ENCODE measurements at regions not wholly inside any gene's neighbourhood (a gene's known extent, or its start where the extent isn't known, plus 50 kb on each side); places are given as distances from the start of the nearest gene placed in this dataset.

- FAIRE-seq (no peak), DNase-seq (ENCODE audit: low spot score) (no peak), ATAC-seq (no peak)
- in situ Hi-C loops (cut with HindIII; ENCODE audit: extremely low pct_ligation_motif_present, low pct_unique_long_range_greater_than_20kb) = no loop called here
- TF ChIP-seq MAFG (CRISPR knock-in tag; IDR thresholded peaks at IDR 0.05) (no peak), ATF7 (IDR thresholded peaks at IDR 0.05) (0 out of 2 replicates have a peak, but pooled peaks have one; percentile 11), ATF7 (CRISPR knock-in tag; IDR thresholded peaks at IDR 0.05) (no peak), KAT8 (CRISPR knock-in tag; IDR thresholded peaks at IDR 0.05) (no peak)
- H3K36me3 ChIP-seq (replicated peaks in 1 of 2; ENCODE audit: control insufficient read depth in 1 of 2, insufficient read depth in 2 of 2, low read length in 2 of 2) = no peaks in the 10 kb centered on the region
- no peak overlapping the region for H3K27ac ChIP-seq (ENCODE audit: extremely low read length, insufficient read depth, low read length)
- H3K4me3 ChIP-seq (replicated peaks in 1 of 3; ENCODE audit: insufficient read depth in 1 of 3, low read depth in 2 of 3, low read length in 3 of 3) = no peak overlapping the region
- CTCF ChIA-PET (ENCODE audit: low intra/inter-chr PET ratio, low total read pairs) = no interaction called here
- no TSS peak for BruUV-seq (replicated peaks)
- H3K27me3 ChIP-seq (ENCODE audit: control insufficient read depth in 1 of 2, insufficient read depth in 2 of 2, low read length in 2 of 2) = no peaks in the 10 kb centered on the region; a peak in 1 of 5 replicates
- no peaks in the 10 kb centered on the region for H3K9me3 ChIP-seq (ENCODE audit: low read length)
- intact Hi-C loops (cut with micrococcal nuclease; ENCODE audit: unreplicated experiment) = no loop called here
- no peak overlapping the region for H2AFZ ChIP-seq (ENCODE audit: low read length)
- H3K79me2 ChIP-seq (ENCODE audit: insufficient read depth, low read length) = no peaks in the 10 kb centered on the region
- no peak overlapping the region for H3K4me2 ChIP-seq (ENCODE audit: low read depth, low read length)
- WGBS (ENCODE audit: low lambda C conversion rate) = 5% methylated on average over 4 of the region's 4 CpGs
- POLR2A ChIA-PET = no interaction called here
- no peaks in the 10 kb centered on the region for H3K4me1 ChIP-seq (ENCODE audit: insufficient read depth, low read length)
- no peaks in the 10 kb centered on the region for H4K20me1 ChIP-seq (ENCODE audit: insufficient read depth, low read length)
- H3K9ac ChIP-seq (ENCODE audit: insufficient read depth, low read depth, low read length) = no peak overlapping the region
Measured at GRCh38 chr3:176623468-176624150, 573.7 kb downstream of the TBL1XR1 start.

- H3K9ac ChIP-seq (ENCODE audit: insufficient read depth, low read depth, low read length) = no peak overlapping the region
- 17% methylated on average over 3 of the region's 3 CpGs for WGBS (ENCODE audit: low lambda C conversion rate)
- no peaks in the 10 kb centered on the region for H3K4me1 ChIP-seq (ENCODE audit: insufficient read depth, low read length)
- H3K27me3 ChIP-seq (ENCODE audit: control insufficient read depth in 1 of 2, insufficient read depth in 2 of 2, low read length in 2 of 2) = no peaks in the 10 kb centered on the region; a peak in 1 of 5 replicates
- H2AFZ ChIP-seq (ENCODE audit: low read length) = no peak overlapping the region
- H3K36me3 ChIP-seq (replicated peaks in 1 of 2; ENCODE audit: control insufficient read depth in 1 of 2, insufficient read depth in 2 of 2, low read length in 2 of 2) = no peaks in the 10 kb centered on the region
- DNase-seq (ENCODE audit: low spot score) (no peak), ATAC-seq (no peak), FAIRE-seq (no peak)
- no peak overlapping the region for H3K4me2 ChIP-seq (ENCODE audit: low read depth, low read length)
- no peaks in the 10 kb centered on the region for H3K79me2 ChIP-seq (ENCODE audit: insufficient read depth, low read length)
- no peaks in the 10 kb centered on the region for H4K20me1 ChIP-seq (ENCODE audit: insufficient read depth, low read length)
- no TSS peak for BruUV-seq (replicated peaks)
- H3K27ac ChIP-seq (ENCODE audit: extremely low read length, insufficient read depth, low read length) = no peak overlapping the region
- ChIA-PET CTCF (ENCODE audit: low intra/inter-chr PET ratio, low total read pairs) (no interaction called here), POLR2A (no interaction called here)
- H3K4me3 ChIP-seq (replicated peaks in 1 of 3; ENCODE audit: insufficient read depth in 1 of 3, low read depth in 2 of 3, low read length in 3 of 3) = no peak overlapping the region
- no peaks in the 10 kb centered on the region for H3K9me3 ChIP-seq (ENCODE audit: low read length)
- in situ Hi-C loops (cut with HindIII; ENCODE audit: extremely low pct_ligation_motif_present, low pct_unique_long_range_greater_than_20kb) (no loop called here), intact Hi-C loops (cut with micrococcal nuclease; ENCODE audit: unreplicated experiment) (no loop called here)
- TF ChIP-seq FOXK2 (IDR thresholded peaks at IDR 0.05) (no peak), KLF6 (CRISPR knock-in tag; IDR thresholded peaks at IDR 0.05) (no peak), KMT2A (CRISPR knock-in tag; IDR thresholded peaks at IDR 0.05) (no peak), GLMP (CRISPR knock-in tag; IDR thresholded peaks at IDR 0.05; ENCODE audit: borderline replicate concordance) (no peak), SP140L (CRISPR knock-in tag; IDR thresholded peaks at IDR 0.05; ENCODE audit: borderline replicate concordance) (no peak), THYN1 (CRISPR knock-in tag; IDR thresholded peaks at IDR 0.05; ENCODE audit: borderline replicate concordance, low read depth) (no peak), TBX2 (CRISPR knock-in tag; IDR thresholded peaks at IDR 0.05; ENCODE audit: borderline replicate concordance) (no peak), CSRNP1 (CRISPR knock-in tag; IDR thresholded peaks at IDR 0.05) (no peak)
Measured at GRCh38 chr3:176619833-176620232, 577.4 kb downstream of the TBL1XR1 start.
